ENCODE measurements at regions not wholly inside any gene's neighbourhood (a gene's known extent, or its start where the extent isn't known, plus 50 kb on each side); places are given as distances from the start of the nearest gene placed in this dataset.
"Not testable (repeated sequence)": the region's sequence is repeated elsewhere in the genome, so short reads cannot be mapped to it uniquely, and the experiment has no call there.

GRCh38 chr6:145271040-145271439, 464.3 kb downstream of the EPM2A start:
- no peak for DNase-seq

GRCh38 chr6:145271577-145271976, 463.7 kb downstream of the EPM2A start:
- DNase-seq = no peak

- DNase-seq = no peak
Measured at GRCh38 chr6:145272246-145272645, 463.1 kb downstream of the EPM2A start.

GRCh38 chr6:145273136-145273535, 462.2 kb downstream of the EPM2A start:
- DNase-seq = no peak

- no peak for DNase-seq
Measured at GRCh38 chr6:145274083-145274482, 461.2 kb downstream of the EPM2A start.

GRCh38 chr6:145275019-145275418, 460.3 kb downstream of the EPM2A start:
- no peak for DNase-seq

GRCh38 chr6:145275787-145276186, 459.5 kb downstream of the EPM2A start:
- no peak for DNase-seq

- DNase-seq = no peak
Measured at GRCh38 chr6:145276756-145277155, 458.6 kb downstream of the EPM2A start.

GRCh38 chr6:145277358-145278086, 457.8 kb downstream of the EPM2A start:
- DNase-seq = no peak

- DNase-seq = no peak
Measured at GRCh38 chr6:145278163-145278807, 457.0 kb downstream of the EPM2A start.

GRCh38 chr6:145279551-145279950, 455.8 kb downstream of the EPM2A start:
- no peak for DNase-seq

- DNase-seq = no peak
Measured at GRCh38 chr6:145279993-145280392, 455.3 kb downstream of the EPM2A start.

GRCh38 chr6:145283209-145283608, 452.1 kb downstream of the EPM2A start:
- not testable (repeated sequence) for DNase-seq

GRCh38 chr6:145283856-145284255, 451.5 kb downstream of the EPM2A start:
- DNase-seq = no peak

GRCh38 chr6:145286916-145287315, 448.4 kb downstream of the EPM2A start:
- DNase-seq = no peak

- DNase-seq = no peak
Measured at GRCh38 chr6:145289573-145289972, 445.7 kb downstream of the EPM2A start.

GRCh38 chr6:145290122-145290521, 445.2 kb downstream of the EPM2A start:
- DNase-seq = no peak

GRCh38 chr6:145292066-145292465, 443.3 kb downstream of the EPM2A start:
- DNase-seq = no peak

GRCh38 chr6:145294942-145295341, 440.4 kb downstream of the EPM2A start:
- DNase-seq = no peak

- DNase-seq = no peak
Measured at GRCh38 chr6:145295746-145296145, 439.6 kb downstream of the EPM2A start.

GRCh38 chr6:145305670-145306069, 429.6 kb downstream of the EPM2A start:
- no peak for DNase-seq

GRCh38 chr6:145306489-145306888, 428.8 kb downstream of the EPM2A start:
- no peak for DNase-seq

GRCh38 chr6:145309842-145310535, 425.3 kb downstream of the EPM2A start:
- DNase-seq = no peak

GRCh38 chr6:145312481-145312880, 422.8 kb downstream of the EPM2A start:
- no peak for DNase-seq
